GM12874 (cell line): ENCODE measurements at regions not wholly inside any gene's neighbourhood (a gene's known extent, or its start where the extent isn't known, plus 50 kb on each side); places are given as distances from the start of the nearest gene placed in this dataset.

ENCODE experiments used
- CTCF ChIP-seq: IDR thresholded peaks from 2 replicates; pipeline ENCODE4 v1.5.1; 2011; ENCODE audit warnings: low read depth, mild to moderate bottlenecking, control low read depth, low read length, moderate library complexity; ENCODE audit not compliant: insufficient read depth

- no peak for TF ChIP-seq CTCF
These were observed 287.5 kb upstream of the NPVF start for GRCh38 chr7:25515633-25516275.

GRCh38 chr7:25517906-25518305 lies 289.6 kb upstream of the NPVF start:
- no peak for TF ChIP-seq CTCF

- TF ChIP-seq CTCF = no peak
These were observed 291.7 kb upstream of the NPVF start for GRCh38 chr7:25520017-25520416.

GRCh38 chr7:25520516-25520915 lies 292.2 kb upstream of the NPVF start:
- no peak for TF ChIP-seq CTCF

- TF ChIP-seq CTCF = no peak
These were observed 292.9 kb upstream of the NPVF start for GRCh38 chr7:25521236-25521635.

- TF ChIP-seq CTCF = no peak
These were observed 294.4 kb upstream of the NPVF start for GRCh38 chr7:25522727-25523126.

GRCh38 chr7:25527665-25528170 lies 299.4 kb upstream of the NPVF start:
- TF ChIP-seq CTCF = no peak
